GM12864 (cell line): ENCODE measurements at regions not wholly inside any gene's neighbourhood (a gene's known extent, or its start where the extent isn't known, plus 50 kb on each side); places are given as distances from the start of the nearest gene placed in this dataset.
"Not testable (repeated sequence)": the region's sequence is repeated elsewhere in the genome, so short reads cannot be mapped to it uniquely, and the experiment has no call there.

Experiments
- DNase-seq: peaks from one replicate; pipeline ENCODE4 v3.0.0-alpha.2; 2011; ENCODE audit warnings: low read depth
- H3K4me3 ChIP-seq: 2 replicates; pipeline ENCODE4 v1.5.1; 2011; ENCODE audit warnings: mild to moderate bottlenecking, low read depth, low read length, control low read depth
- TF ChIP-seq, protein P1 (sequence below): IDR thresholded peaks from 2 replicates; pipeline ENCODE4 v1.5.1; 2011; ENCODE audit warnings: low read depth, mild to moderate bottlenecking, moderate library complexity, low read length, control low read depth, inconsistent platforms; ENCODE audit errors: missing control alignments

DNA sequence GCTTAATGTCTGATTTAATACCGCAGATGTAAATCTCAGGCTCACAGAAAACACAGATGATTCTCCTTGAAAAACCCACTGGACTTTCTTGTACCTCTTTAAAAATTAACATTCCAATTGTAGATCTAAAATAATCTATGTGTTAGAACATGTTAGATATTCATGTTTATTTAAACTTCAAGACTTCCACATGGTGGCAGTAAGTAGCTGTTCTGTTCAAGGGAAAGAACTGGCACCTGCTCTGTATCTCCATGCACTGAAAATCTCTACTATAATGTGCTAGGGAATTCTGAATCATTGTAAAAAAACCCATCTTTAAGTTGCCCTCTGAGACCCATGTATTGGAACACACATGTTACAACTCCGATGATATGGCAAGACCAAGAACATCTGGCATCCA is 366.9 kb downstream of the DMRTA1 start:
- no peak for DNase-seq
- H3K4me3 ChIP-seq, result no peak overlapping the region
- TF ChIP-seq, protein P1, sequence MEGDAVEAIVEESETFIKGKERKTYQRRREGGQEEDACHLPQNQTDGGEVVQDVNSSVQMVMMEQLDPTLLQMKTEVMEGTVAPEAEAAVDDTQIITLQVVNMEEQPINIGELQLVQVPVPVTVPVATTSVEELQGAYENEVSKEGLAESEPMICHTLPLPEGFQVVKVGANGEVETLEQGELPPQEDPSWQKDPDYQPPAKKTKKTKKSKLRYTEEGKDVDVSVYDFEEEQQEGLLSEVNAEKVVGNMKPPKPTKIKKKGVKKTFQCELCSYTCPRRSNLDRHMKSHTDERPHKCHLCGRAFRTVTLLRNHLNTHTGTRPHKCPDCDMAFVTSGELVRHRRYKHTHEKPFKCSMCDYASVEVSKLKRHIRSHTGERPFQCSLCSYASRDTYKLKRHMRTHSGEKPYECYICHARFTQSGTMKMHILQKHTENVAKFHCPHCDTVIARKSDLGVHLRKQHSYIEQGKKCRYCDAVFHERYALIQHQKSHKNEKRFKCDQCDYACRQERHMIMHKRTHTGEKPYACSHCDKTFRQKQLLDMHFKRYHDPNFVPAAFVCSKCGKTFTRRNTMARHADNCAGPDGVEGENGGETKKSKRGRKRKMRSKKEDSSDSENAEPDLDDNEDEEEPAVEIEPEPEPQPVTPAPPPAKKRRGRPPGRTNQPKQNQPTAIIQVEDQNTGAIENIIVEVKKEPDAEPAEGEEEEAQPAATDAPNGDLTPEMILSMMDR, result no peak

DNA sequence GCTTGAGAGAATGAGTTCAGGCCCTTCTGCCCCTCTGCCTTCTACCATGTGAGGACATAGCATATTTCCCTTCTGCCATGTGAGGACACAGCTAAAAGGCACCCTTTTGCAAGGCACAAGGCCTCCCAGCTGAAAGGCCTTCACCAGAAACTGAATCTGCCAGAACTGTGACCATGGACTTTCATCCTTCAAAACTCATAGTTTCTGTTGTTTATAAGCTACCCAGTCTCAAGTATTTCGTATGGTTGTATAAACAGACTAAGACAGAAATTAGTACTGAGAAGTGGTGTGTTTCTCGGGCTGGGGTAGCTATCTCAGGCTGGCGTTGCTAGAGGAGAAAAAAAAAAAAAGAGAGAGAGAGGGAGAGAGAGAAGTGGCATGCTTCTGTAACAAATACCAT is 368.6 kb downstream of the DMRTA1 start:
- TF ChIP-seq, protein P1, result no peak
- DNase-seq, result no peak
- no peak overlapping the region for H3K4me3 ChIP-seq

DNA sequence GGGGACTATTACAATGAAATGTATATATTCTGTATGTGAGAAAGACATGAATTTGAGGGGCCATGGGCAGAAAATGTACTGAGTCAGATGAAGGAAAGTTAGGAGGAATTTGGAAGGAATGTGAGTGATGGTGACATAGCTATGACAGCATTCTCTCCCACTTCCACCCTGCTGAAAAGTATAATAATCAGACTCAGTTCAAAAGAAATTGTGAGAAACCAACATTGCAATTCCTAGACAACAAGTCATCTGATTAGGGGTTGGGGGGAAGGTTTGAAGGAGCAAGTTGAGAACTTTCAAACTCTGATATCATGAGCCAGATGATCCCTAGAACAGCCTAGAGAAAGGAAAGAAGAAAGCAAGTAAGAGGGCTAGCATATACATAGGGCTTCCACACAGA is 370.6 kb downstream of the DMRTA1 start:
- DNase-seq, result no peak
- TF ChIP-seq, protein P1, result no peak

DNA sequence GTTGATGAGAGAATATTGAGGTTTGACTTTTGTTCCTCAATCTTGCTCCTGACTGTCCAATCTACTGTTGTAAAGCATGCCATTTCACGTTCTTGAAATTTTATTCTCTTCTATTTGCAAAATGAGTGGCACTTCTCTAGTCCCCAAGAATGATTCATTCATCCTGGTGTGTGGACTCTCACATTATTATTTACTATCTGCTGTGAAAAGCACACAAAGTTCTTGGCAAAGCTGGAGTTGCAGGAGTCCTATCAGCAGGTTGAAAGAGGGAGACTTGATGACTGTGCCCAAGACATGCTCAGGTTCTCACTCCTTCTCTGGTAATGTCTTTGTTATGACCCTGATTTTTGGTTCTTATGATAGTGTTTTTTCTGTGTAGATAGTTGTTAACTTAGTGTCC is 382.6 kb downstream of the DMRTA1 start:
- TF ChIP-seq, protein P1, result no peak

More for the DNA sequence above, 370.6 kb downstream of the DMRTA1 start:
- H3K4me3 ChIP-seq, result no peak overlapping the region

DNA sequence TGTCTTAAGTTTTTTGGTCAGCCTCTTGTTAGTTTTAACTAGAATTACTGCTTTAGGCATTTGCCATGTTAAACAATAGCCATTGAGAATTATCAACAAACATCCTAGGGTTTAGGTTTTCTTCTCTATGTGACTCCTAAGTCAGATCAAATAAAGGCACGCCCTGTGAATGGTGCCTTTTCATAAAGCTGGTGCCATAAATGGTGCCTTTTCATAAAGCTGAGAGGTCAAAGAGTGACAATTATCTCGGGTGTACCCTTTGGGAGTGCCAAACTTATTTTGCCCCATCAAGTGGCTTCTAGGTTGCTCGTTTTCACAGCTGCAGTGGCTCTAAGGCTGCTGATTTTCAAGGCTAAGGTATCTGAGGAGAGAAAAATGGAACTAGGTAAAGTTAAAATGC is 391.6 kb downstream of the DMRTA1 start:
- H3K4me3 ChIP-seq, result no peak overlapping the region
- TF ChIP-seq, protein P1, result no peak
- DNase-seq, result no peak

More for the DNA sequence above, 382.6 kb downstream of the DMRTA1 start:
- no peak for DNase-seq
- no peak overlapping the region for H3K4me3 ChIP-seq

DNA sequence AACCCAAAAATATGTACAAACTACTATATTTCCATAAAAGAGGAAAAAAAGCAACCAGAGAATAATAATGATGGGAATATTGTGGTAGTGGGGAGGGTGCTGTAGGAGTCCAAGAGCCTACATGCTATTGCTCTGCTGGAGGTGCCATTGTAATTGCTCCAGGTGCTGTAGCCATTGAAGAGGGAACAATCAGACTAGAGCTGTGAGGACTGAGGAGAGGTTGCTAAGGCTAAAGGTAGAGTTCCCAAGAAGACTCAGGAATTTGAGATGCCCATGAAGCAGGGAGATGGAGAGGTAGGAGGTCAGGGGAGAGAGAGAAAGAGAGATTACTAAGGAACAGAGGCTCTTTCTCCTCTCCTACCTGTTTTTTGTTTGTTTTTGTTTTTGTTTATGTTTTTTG is 394.0 kb downstream of the DMRTA1 start:
- TF ChIP-seq, protein P1, result no peak
- DNase-seq, result no peak

DNA sequence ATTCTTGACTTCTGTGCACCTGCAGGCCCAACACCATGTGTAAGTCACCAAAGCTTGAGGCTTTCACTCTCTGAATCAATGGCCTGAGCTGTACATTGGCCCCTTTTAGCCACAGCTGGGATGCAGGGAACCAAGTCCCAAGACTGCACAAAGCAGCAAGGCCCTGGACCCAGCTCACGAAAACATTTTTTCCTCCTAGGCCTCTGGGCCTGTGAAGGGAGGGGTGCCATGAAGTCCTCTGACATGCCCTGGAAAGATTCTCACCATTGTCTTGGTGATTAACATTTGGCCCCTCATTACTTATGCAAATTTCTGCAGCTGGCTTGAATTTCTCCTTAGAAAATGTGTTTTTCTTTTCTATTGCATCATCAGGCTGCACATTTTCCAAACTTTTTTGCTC is 398.6 kb downstream of the DMRTA1 start:
- DNase-seq, H3K4me3 ChIP-seq: not testable (repeated sequence)

More for the DNA sequence above, 394.0 kb downstream of the DMRTA1 start:
- H3K4me3 ChIP-seq, result no peak overlapping the region
